Right lobe of liver (tissue), 4 donors: ENCODE measurements at regions not wholly inside any gene's neighbourhood (a gene's known extent, or its start where the extent isn't known, plus 50 kb on each side); places are given as distances from the start of the nearest gene placed in this dataset.

Source experiments
- CTCF ChIP-seq, 4 donors: fragments of 200-600 bp in 3 of 4; fragments of 450-650 bp in 1 of 4; IDR thresholded peaks; one replicate each; pipeline versions ENCODE4 v1.5.1 to v1.8.0; 2016 to 2022; ENCODE audit warnings: antibody characterized with exemption in 4 of 4, mild to moderate bottlenecking in 2 of 4
- POLR2A ChIP-seq: fragments of 450-650 bp; IDR thresholded peaks from one replicate; pipeline ENCODE4 v1.6.1; 2017; ENCODE audit warnings: antibody characterized with exemption, mild to moderate bottlenecking
- donor health status: DM: no; HTN: no; CAD: no.
- donor health status: DM: no; HTN: no; CAD: no.
- donor health status: DM: no; HTN: yes; CAD: no.

- TF ChIP-seq CTCF (IDR thresholded peaks at IDR 0.05) (no peak), POLR2A (no peak)
These were observed 123.6 kb upstream of the LHX8 start for GRCh38 chr1:75010547-75010946.
